Midbrain (tissue), 1 donor: ENCODE measurements at regions not wholly inside any gene's neighbourhood (a gene's known extent, or its start where the extent isn't known, plus 50 kb on each side); places are given as distances from the start of the nearest gene placed in this dataset.
"Not testable (repeated sequence)": the region's sequence is repeated elsewhere in the genome, so short reads cannot be mapped to it uniquely, and the experiment has no call there.

ENCODE experiments used
- DNase-seq: peaks from one replicate; lab custom pipeline; 2025; lab: John Stamatoyannopoulos, UW

DNA sequence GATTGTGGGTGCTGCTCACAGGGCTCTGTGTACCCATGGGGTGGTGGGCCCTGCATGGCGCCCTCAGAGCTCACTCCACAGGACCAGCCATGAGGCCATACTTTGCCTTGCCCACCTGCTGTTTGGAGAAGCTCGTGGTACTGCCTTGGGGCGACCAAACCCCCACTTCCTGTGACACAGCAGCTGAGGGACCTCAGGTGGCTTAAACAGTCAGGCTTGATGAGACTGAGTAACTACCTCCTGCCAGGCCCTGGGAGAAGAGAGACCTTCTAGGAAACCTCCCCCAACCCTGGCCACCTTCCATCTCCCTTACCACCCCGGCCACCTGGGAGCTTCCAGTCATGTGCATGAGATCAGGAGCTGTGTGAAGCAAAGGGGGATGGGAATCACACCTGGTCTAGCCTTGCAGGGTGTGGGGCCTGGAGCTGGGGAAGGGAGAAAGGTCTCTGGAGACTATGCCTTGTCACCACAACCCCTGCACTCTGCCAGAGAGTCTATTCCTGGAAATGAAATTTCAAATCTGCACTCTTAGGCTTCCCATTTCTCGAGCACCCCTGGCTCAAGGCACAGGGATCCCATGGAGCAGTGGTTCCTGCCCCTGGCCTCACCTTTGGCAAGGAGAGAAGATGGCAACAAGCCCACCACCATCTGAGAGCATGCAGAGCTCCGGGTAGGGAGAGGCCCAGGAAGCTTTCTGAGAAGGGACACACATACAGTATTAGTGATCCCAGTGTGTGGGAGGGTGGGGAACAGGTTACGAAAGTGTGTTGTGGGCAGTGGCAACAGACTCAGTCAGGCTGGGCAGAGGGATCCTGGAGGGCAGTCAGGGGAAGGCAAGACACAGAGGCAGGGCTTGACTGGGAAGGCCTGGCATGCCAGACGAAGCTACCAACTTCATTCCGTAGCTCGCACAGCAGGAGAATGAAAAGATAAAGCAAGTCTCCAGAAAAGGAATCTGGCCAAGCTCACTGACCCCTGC, 125.0 kb downstream of the URI1 start:
- no peak for DNase-seq

- not testable (repeated sequence) for DNase-seq
Measured at GRCh38 chr19:30067956-30068506, 126.0 kb downstream of the URI1 start.

DNA sequence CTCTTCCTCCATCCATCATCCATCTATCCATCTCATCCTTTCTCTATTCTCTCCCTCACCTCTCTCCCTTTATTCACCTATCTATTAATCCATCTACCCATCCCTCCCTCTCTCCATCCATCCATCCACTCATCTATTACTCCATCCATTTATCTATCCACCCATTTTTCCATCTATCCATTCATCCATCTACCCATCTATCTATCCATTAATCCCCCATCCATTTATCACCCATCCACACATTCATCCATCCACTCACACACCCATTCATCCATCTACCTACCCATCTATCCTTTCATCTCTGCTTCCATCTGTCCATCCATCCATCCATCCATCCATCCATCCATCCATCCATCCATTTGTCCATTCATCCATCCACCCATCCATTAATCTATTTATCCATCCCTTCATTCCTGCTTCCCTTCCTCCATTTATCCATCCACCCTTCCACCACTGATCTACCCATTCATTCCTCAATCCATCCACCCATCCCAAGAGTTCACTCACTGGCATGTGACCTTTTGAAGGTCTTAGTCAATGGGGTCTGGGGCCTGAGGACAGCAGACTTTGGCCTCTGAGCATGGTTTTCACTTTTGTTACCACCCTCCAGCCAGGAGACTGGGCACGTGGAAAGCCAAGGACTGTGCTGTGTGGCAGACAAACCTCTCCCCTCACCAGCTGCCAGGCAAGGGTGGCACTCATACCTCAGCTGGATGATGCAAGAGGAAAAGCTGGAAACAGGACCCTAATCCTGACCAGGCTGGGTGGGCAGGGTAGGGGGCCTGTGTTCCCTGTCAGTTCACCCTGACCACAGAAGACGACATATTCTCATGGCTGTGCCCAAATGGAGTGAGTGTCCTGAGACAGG, 126.7 kb downstream of the URI1 start:
- DNase-seq: no peak

- no peak for DNase-seq
Measured at GRCh38 chr19:30069535-30070197, 127.6 kb downstream of the URI1 start.

- no peak for DNase-seq
Measured at GRCh38 chr19:30070198-30070967, 128.3 kb downstream of the URI1 start.

DNA sequence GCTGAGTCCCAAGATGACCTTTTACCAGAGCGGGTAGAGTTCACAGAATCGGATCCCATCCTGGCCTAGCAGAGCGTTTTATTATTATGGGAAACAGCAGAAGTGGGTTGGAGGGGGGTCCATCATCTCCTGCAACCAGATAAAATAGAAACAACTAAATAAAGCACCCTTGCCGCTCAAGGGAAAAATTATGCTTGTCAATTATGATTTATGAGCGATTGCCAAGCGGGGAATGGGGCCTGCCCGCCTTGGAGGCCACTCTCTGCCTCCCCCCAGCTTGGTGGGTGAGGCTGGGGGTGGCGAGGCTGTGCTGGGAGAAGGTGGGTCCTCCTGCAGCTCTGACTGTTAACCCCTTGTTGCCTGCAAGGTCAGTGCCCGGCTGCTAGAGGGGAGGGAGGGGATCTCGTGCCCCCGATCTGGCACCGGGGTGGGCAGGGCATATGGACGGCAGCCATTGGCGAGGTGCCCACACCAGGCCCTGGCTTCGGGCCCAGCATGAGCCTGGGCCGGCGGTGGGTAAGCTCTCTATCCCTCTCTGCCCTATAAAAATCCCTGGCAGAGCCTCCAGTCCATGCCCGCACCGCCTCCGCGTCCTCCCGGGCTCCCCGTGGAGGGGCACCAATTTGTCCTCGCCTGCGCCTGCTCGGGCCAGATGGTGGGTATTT, 129.1 kb downstream of the URI1 start:
- no peak for DNase-seq

- no peak for DNase-seq
Measured at GRCh38 chr19:30071871-30072270, 129.8 kb downstream of the URI1 start.

- no peak for DNase-seq
Measured at GRCh38 chr19:30073152-30074000, 131.3 kb downstream of the URI1 start.

DNA sequence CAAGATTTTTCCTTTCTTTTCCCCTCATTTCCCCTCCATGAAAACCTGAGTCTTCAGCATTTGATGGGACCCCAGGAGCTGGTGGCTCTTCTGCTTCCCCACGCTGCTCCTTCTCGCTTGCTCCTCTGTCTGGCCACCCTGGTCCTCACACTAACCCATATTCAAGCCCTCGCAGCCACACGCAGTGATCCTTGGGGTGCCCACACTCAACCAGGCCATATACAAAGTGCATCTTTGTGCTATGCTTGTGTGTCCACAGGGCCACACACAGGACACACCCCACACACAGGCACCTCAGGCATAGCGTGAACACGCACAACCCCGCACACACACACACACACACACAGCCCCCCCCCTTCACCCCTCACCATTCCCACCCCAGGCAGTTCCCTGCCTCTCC, 132.1 kb downstream of the URI1 start:
- no peak for DNase-seq

GRCh38 chr19:30074741-30075715, 133.0 kb downstream of the URI1 start:
- DNase-seq: no peak

GRCh38 chr19:30076101-30076551, 134.1 kb downstream of the URI1 start:
- no peak for DNase-seq

DNA sequence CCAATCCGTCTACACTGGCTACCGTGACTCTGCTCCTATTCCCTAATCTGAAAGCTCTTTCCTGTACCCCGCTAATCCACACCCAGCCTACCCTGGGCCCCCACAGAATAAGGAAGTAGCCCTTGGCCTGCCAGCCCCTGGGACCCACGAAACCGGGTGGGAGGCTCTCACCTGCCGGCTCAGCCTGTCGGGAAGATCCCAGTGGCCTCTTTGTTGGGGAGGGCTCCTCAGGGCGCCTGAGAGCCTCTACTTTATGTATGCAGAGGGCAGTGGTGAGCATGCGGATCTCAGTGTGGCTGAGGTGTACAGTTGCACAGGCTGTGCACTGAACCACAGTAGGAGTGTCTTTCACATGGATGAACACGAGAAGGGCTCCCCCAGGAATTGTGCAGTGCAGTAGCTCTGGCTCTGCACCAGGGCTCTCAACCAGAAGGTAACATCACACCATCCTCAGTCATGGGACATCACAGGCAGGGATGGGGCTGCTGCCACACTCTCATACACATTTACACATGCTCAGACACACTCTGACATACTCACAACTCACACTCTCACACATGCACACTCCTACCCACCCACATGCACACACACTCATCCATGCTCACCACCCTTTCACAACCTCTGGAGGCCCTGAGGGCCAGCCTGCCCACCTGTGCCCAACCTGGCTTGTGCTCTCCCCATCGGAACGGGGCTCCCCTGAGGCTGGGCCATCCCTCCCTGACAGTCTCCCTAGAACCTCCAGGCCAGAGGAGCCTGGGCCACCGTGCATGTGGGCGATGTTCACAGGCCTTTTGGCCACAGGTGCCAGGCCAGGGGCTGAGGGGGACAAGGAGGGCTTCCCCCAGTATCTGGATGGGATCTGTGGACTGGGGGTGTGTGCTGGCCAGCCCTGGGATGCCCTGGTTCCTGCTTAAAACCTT, 135.0 kb downstream of the URI1 start:
- DNase-seq: no peak

DNA sequence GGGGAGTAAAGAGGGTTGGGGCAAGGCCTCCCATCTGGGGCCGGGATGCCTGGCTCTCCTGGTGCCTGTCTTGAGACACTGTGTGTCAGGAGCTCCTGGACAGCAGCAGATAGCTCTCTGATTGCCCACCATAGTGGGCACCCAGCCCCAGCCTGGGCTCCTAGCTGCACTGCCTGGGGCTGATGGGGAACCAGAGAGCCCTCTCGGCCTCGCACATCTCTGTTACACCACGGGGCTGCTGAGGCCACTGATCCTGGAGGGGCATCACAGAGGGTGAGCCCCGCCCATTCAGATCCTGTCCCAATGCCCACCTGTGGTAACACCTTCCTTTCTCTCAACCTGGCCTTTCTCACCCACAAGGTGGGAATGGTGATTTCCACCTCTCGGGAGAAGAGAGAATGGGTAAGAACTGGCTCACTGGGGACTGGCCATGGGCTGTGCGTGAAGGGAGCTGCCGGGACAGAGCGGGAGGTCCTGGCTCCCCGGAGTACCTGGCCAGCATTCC, 135.9 kb downstream of the URI1 start:
- no peak for DNase-seq

DNA sequence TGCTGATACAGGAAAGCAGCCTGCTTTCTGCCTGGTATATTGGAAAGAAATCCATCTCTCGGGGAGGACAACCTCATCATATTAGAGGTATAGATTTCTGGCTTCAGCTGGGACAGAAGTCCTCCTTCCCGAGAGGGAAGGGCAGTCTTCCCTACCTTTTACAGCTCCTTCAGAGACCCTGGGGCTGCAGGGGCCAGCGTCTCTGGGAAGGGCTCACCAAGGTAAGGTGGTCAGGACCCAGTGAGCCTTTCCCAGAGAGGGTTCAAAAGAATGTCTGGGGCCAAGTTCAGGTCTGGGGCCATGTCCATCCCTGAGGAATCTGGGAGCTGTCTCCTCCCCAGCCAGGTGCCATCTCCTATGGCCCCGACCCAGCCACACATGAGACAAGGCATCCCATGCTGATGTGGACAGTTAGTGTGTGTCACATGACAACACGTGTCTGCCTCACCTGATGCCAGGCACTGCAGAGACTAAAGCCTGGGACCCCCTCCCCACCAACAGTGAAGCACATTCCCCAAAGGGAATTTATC, 136.4 kb downstream of the URI1 start:
- DNase-seq: no peak

GRCh38 chr19:30079200-30079599, 137.2 kb downstream of the URI1 start:
- DNase-seq: no peak

GRCh38 chr19:30082168-30082567, 140.1 kb downstream of the URI1 start:
- no peak for DNase-seq

DNA sequence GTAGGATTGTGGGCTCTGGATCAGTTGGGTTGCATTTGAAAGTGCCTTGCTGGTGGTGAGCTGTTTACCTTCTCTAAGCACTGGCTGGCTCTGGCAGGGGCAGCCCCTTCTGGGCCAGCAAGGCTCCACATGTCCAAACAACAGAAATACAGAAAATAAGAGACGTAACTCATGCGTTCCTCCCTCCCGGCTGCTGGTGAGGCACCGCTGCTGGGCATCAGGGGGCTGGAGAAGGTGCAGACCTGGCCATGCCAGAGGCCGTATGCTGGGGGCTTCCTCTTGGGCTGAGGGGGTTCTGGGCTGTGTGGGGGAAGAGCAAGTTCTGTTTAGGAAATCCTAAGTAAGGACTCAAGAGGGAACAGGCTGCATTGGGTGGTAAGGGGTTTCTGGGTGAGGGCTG, 140.6 kb downstream of the URI1 start:
- no peak for DNase-seq
